Fibroblast of lung (primary cell): ENCODE measurements at regions not wholly inside any gene's neighbourhood (a gene's known extent, or its start where the extent isn't known, plus 50 kb on each side); places are given as distances from the start of the nearest gene placed in this dataset.

ENCODE experiments used
- CTCF ChIP-seq, 2 donors: IDR thresholded peaks in 1 of 2; conservative IDR thresholded peaks in 1 of 2; 1 replicate in 1 of 2; 2 replicates in 1 of 2; pipeline ENCODE4 v1.5.1; 2011 to 2012; ENCODE audit warnings: low read length in 2 of 2, control low read depth in 1 of 2, inconsistent platforms in 1 of 2, low read depth in 1 of 2, mild to moderate bottlenecking in 1 of 2
- EZH2 ChIP-seq: IDR thresholded peaks from 2 replicates; pipeline ENCODE4 v1.5.1; 2012; ENCODE audit warnings: low read length, control low read depth, mild to moderate bottlenecking; ENCODE audit errors: missing control alignments

DNA sequence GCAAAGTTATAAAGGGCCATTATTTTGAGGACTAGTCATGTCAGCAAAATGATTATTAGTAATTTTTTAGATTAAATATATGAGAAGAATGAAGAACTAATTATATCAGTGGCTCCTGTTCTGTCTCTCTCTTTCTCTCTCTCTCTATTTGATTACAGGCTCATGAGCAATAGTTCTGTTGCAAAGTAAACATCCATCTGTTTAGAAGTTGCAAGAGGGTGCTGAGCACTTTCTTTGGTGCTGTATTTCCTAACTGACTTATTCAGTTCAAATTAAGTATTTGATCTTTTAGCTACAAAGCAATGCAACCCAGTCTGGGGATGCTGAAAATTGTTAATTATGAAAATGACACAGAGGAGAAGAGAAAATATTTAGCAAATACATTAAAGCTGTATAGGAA lies 408.1 kb upstream of the UBE2E3 start:
- no peak for TF ChIP-seq CTCF (conservative IDR thresholded peaks at IDR 0.05 in 1 of 2, IDR thresholded peaks at IDR 0.05 in 1 of 2; ENCODE audit: low read depth in 1 of 2, low read length in 2 of 2)
- TF ChIP-seq EZH2, result no peak
